NCI-H187 (cell line): ENCODE measurements at regions not wholly inside any gene's neighbourhood (a gene's known extent, or its start where the extent isn't known, plus 50 kb on each side); places are given as distances from the start of the nearest gene placed in this dataset.
"Not testable (repeated sequence)": the region's sequence is repeated elsewhere in the genome, so short reads cannot be mapped to it uniquely, and the experiment has no call there.

ENCODE experiments used
- DNase-seq, 2 experiments: peaks; one replicate each; lab custom pipeline; 2025; lab: John Stamatoyannopoulos, UW

- DNase-seq: no peak
These were observed 418.5 kb upstream of the CNTNAP5 start for GRCh38 chr2:123606631-123607030.

GRCh38 chr2:123609077-123609476 is 416.0 kb upstream of the CNTNAP5 start:
- DNase-seq: no peak

DNA sequence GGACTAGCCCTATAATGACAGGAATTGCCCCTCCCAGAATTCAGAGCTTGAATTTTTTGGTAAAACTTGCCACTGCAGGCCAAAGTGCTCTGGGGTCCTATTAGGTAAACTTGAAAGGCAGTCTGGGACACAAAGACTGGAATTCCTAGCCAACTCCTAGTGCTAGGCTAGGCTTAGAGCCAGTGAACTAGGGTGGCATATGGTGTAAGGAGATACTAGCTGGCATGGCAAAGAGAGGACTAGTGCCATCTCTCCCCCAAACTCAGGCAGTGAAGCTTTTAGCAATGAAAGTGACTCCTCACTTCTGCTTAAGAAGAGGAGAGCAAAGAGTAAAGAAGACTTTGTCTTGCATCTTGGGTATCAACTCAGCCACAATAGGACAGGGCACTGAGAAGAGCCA is 410.5 kb upstream of the CNTNAP5 start:
- no peak for DNase-seq

DNA sequence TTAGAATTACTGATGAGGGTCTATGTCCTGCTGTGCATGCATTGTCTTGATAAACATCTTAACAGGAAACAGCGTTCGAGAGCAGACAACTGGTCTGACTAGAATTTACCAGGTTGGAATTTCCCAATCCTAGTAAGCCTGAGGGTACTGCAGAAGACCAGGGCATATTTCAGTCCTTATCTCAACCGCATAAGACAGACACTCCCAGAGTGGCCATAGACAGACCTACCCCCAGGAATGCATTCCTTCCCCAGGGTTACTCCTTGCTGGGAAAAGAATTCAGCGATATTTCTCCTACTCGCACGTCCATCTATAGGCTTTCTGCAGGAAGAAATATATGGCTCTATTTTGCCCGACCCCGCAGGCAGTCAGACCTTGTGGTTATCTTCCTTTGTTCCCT is 406.4 kb upstream of the CNTNAP5 start:
- not testable (repeated sequence) for DNase-seq

DNA sequence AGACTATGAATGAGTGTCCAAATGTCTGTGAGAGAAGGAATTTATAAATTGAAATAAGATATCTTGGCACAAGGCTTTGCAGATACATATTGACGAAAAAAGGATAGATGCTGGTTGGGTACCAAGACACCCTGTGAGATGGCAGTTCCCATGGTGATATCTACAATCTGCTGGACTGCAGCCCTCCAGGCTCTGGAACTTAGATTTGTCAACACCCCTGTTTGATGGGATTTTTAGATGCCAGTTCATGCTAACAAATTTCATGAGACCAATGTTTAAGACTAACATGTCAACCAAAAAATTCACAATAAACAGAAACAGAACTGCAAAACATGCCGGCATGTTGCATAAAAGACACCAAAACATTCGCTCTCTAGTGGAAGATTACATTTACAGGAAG is 400.3 kb upstream of the CNTNAP5 start:
- DNase-seq: no peak

GRCh38 chr2:123636232-123636631 is 388.9 kb upstream of the CNTNAP5 start:
- no peak for DNase-seq

DNA sequence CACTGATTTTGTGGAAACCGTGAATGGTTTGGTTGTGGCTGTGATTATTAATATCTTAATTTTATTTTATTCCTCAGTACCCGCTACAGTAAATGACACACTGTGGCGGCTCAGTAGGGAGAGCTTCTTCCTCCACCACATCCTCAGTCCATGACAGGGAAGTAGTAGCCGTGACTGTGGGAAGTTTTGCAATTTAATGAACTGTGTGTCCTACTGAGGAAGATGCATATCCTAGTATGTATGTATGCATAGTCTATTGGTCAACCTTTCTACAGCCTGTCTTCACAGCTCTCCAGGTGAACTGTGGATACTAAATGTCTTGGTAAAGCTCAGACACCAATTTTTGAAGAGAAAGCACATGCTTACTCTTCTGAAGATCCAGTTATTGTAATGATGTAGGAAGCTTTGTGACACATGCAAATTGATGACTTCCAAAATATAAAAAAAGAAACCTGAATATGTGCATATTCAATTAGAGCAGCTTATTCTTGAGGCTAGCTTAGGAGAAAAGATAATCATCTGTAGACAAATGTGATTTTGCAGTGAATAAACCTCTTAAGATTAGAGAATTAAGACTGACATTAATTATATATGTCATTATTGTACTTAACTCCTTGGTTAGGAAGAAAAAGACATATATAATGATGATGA is 384.3 kb upstream of the CNTNAP5 start:
- no peak for DNase-seq

- DNase-seq: no peak
These were observed 381.0 kb upstream of the CNTNAP5 start for GRCh38 chr2:123644053-123644452.

GRCh38 chr2:123648016-123648415 is 377.1 kb upstream of the CNTNAP5 start:
- no peak for DNase-seq

GRCh38 chr2:123648956-123649355 is 376.1 kb upstream of the CNTNAP5 start:
- no peak for DNase-seq

GRCh38 chr2:123651151-123651550 is 373.9 kb upstream of the CNTNAP5 start:
- no peak for DNase-seq

DNA sequence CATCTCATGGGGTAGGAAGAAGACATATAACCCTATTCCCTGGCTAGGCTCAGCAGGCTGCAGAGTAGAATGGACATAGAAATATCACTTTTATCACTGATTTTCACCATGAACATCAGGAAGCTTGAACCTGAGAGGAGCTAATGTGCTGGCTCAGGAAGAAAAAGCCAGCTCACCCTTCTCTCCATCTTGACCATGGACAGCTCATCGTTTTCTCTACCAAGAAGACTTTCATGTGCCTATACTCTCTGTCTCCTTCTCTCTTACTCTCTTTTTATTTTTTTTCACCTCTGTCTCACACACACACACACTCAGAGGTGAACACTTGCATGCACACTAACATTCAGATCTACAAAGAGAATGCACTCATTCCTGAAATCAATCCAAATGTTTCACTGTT is 372.8 kb upstream of the CNTNAP5 start:
- no peak for DNase-seq

- DNase-seq: no peak
These were observed 368.5 kb upstream of the CNTNAP5 start for GRCh38 chr2:123656590-123656989.

DNA sequence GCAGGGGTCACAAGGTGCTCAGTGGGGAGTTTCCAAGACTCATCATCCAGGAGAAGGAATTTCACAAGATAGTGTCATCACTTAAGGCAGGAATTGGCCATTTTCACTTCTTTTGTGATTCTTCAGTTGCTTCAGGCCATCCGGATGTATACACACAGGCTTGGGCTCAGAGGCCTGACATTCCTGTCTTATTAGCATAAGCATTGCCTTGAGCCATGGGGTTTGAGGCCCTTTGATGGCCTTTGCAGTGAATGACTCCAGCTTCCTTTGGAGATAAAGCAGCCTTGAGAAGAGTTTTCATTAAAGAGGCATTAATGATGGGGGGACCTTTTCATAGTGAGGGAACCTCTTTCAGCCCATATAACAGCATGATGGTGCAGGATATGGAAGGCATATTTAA is 366.0 kb upstream of the CNTNAP5 start:
- DNase-seq: no peak

DNA sequence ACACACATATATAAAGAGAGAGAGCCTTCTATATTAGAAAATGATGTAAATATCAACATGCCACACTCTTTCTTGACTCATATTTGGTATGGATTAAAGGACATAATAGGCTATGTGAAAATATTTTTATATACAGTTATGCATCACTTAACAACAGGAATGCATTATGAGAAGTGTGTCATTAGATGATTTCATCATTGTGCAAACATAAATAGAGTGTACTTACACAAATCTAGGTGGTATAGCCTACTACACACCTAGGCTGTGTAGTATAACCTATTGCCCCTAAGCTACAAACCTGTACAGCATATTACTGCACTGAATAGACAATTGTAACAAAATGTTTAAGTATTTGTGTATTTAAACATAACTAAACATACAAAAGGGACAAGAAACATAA is 354.8 kb upstream of the CNTNAP5 start:
- no peak for DNase-seq

DNA sequence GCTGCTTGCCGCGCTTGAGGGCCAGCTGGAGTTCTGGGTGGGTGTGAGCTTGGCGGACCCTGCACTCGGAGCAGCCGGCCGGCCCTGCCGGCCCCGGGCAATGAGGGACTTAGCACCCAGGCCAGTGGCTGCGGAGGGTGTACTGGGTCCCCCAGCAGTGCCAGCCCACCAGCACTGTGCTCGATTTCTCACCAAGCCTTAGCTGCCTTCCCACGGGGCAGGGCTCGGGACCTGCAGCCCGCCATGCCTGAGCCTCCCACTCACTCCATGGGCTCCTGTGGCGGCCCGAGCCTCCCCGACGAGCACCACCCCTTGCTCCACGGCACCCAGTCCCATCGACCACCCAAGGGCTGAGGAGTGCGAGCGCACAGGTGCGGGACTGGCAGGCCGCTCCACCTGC is 341.3 kb upstream of the CNTNAP5 start:
- not testable (repeated sequence) for DNase-seq

DNA sequence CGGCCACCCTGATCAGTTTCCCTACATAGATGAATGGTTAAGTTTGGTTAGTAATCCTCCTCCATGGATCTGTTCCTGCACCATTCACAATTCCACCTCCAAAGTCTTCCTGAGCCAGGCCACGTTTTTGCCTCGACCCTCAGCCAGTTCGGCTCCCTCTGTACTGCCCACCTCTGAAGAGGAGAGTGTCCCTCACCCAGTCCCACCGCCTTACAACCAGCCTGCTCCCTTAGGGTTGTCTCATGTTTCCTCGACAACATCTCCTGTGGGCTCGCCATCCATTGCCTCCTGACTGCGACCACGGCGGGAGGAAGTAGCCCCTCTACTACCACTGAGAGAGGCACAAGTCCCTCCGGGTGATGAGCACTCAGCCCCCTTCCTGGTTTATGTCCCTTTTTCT is 338.0 kb upstream of the CNTNAP5 start:
- no peak for DNase-seq

- no peak for DNase-seq
These were observed 336.7 kb upstream of the CNTNAP5 start for GRCh38 chr2:123688231-123688940.

DNA sequence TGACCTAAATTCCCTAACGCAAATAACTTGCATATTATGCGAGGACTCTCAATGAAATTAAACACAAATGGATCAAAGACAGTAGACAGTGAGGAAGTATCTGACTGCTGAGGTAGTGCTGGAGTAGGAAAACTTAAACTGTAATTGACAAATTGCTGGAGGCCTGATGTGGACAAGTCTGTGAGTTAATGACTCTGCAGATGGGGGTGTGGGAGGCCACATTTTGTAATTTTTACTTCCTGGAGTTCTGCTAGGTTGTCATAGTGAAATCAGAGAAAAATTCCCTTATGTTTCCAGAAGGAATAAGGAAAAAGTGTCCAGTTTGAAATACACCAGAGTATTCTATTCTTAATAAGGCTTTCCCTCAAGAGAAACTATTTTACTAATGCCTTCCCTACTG is 333.0 kb upstream of the CNTNAP5 start:
- no peak for DNase-seq

DNA sequence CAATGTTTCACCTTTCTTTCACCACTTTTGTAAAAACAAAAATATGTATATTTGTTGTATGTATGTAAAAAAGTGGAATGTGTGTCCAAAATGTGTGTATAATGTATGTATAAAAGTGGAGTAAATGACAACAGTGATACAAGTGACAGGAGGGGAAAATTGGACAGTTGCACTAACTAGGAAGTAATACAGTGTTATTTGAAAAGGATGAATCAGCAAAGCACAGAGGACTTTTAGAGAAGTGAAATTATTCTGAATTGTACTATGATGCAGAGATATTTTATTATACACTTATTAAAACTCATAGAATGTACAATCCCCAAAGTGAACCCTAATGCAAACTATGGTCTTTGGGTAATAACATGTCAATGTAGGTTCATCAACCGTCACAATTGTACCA is 331.3 kb upstream of the CNTNAP5 start:
- DNase-seq: no peak

DNA sequence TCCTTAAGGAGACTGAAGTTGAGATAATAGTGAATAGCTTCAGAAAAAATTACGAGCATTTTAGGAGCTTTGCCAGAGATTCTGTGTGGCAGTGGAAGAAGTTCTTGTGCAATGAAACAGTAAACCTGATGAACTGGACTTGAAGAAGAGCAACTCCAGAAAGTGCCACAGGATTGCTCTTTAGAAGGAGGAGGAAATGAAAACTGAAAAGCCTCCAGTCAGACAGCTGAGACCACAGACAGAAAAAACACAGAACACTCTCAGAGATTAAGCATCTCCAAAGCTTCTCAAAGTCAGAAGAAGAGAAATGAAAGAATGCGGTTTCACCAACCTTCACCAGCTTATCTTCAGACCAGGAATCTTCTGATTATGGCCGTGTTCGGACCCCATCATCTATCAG is 329.7 kb upstream of the CNTNAP5 start:
- DNase-seq: no peak

DNA sequence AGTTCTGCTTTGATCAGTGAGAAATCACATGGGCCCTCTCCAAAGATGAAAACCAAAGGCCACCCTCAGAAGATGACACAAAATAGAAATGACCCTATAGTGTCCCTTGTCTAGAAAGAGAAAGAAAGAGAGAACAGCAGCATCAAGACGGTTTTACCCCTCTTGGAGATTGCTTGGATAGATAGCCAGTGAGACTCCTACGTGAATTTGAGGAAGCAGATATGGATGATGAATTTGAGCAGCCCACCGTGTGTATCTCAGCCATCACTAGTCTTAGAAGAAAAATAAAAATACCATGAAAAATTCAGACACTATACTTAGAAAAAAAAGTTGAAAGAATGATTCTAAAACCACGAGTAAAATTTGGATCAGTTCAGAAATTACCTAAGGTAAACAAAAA is 329.1 kb upstream of the CNTNAP5 start:
- no peak for DNase-seq

DNA sequence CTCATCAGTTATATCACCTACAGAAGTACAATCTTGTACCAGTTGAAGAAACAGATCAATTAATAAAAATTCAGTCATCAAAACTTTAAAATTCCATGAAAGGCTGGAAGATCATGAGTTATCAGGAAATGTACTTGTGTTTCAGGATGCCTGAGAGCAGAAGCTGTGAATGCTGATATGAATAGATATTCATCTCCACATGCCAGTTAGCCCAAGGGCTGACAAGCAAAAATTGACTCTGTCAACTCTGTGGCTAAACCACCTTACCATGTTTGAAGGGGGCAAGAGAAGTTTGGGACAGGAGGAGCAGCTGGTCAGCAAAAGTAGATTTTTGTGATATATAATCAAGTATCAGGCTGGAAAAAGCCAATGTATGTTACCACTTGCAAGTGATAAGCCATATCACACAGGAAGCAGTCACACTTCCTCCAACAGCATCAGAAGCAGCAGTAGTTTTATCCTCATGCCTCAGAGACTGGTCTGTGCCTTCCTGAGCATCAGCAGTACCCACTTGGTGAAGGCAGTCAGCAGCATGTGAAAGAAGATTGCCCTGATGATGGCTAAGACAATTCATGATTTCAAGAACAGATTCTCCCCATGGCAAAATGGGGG is 328.2 kb upstream of the CNTNAP5 start:
- DNase-seq: no peak
